ENCODE measurements at regions not wholly inside any gene's neighbourhood (a gene's known extent, or its start where the extent isn't known, plus 50 kb on each side); places are given as distances from the start of the nearest gene placed in this dataset.

DNA sequence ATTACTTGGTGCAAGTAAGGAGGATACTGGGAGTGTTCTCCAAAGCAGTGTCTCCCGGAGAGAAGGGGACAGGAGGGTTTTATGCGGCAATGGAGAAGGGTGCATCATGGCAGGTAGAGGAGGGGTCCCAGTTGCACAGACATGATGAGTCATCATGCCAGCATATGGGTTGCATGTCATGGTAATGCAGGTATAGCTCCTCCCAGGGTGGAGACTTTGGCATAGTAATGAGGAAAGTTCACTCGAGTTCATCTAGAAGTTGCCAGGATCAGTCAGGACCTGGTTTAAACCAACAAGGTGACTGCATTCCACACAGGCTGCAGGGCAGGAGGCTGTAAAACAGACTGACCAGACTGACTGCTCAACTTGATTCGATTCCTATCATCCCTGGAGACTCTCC lies 355.7 kb upstream of the DUSP10 start:
- no peak for DNase-seq

GRCh38 chr1:222096883-222097282 lies 355.0 kb upstream of the DUSP10 start:
- no peak for DNase-seq

- no peak for DNase-seq
These were observed 354.5 kb upstream of the DUSP10 start for GRCh38 chr1:222096476-222096772.

- DNase-seq, result peak; percentile 41
These were observed 354.0 kb upstream of the DUSP10 start for GRCh38 chr1:222095606-222096475.

DNA sequence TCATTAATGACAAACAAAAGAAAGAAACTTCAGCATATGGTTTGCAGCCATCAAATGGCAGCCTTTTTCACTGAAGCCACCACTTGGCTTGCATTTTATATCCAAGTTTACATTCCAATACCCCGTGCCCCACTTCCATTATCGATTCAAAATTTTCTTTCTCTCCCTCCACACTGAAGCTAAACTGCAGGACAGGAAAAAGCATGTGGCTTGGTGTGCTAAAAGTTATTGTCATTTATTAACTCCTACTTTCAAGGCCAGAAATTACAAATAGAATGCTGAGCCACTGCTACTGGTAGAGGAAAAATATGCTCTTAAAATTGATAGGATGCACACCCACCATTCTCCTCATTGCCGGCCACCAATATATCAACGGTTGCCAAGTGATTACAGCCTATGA lies 351.6 kb upstream of the DUSP10 start:
- no peak for DNase-seq

- no peak for DNase-seq
These were observed 348.2 kb upstream of the DUSP10 start for GRCh38 chr1:222090103-222090502.

DNA sequence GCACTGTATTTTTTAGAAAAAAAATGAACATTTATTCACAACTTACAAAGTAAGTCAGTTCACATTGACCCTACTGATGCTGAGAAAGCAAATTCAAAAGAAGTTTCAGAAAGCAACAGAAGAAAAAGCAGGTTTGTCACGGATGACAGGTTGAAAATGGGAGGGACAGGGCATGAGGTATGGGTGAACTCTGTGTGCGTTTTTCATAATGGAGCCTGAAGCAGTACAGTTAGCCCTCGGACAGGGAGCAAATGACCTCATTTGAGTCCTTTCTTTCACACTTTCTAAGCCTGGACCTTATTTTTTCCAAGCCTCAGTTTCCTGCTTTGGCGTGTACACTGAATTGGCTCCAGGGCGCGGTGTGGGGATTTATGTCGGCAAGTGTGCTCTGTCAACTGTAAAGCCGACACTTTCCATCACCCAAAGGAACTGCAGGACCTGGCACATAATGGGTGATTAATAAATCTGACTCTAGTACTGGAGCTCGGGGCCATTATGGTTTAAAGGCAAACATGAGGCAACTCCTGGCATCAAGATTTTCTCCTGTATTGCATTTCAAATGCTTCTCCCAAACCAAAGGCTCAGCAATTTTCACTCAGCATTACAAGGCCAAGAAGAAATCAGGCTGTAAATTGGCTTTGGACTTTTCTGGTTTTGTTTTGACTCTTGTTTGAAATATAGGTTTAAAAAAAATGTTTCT lies 345.5 kb upstream of the DUSP10 start:
- no peak for DNase-seq

DNA sequence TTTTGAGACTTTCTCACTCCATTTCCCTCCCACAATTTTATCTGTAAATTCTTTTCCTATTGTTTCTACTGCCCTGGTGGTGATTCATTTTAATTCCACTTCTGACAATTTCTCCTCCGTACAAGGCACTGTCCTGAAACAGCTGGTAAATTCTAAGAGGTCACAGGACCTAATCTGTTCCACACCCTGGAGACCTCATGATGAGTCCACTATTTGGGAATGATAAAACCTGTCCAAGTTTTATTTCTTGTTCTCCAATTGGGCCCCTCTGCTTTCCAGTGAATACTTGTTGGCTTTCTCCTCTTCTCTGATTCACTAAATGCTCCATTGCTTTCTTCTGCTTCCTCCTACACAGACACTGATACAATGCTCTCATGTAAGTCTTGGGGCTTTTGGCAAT lies 343.1 kb upstream of the DUSP10 start:
- no peak for DNase-seq

DNA sequence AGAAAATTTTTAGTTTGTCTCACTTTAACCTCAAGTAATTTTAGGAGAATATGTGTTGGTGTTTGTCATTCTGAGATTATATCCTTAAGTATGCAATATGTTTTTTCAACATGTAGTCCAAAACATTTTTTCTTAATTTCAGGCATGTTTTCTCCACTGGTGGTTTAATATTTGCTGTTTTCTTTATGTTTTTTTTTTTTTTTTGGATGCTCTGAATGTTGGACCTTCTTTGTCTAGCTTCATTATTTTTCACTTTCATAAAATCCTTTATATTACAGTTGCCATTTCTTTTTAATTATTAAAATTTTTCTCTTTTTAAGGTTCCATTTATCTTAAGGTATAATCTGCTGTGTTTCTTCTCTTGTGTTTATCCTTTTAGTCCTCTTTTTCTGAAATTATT lies 342.2 kb upstream of the DUSP10 start:
- DNase-seq, result no peak

- DNase-seq, result no peak
These were observed 340.0 kb upstream of the DUSP10 start for GRCh38 chr1:222081859-222082258.

GRCh38 chr1:222079566-222079965 lies 337.7 kb upstream of the DUSP10 start:
- no peak for DNase-seq

GRCh38 chr1:222077206-222077605 lies 335.3 kb upstream of the DUSP10 start:
- no peak for DNase-seq

DNA sequence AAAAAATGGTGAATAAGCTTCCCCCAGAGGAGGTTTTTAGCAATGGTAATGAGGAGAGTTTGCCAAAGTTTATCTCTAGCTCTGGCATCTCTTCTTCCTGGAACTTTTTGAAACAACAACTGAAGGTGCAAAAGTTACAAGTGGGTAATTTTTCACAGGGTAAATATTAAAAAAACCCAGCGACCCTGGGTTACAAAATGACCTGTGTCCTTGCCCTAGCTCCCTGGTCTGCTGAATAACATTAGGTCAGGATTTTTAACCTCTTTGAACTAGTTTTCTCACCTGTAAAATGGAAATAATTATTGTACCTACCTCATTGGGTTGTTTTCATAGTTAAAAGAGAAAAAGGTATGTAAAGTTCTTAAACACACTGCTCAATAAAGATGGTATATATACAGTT lies 332.4 kb upstream of the DUSP10 start:
- DNase-seq, result no peak

DNA sequence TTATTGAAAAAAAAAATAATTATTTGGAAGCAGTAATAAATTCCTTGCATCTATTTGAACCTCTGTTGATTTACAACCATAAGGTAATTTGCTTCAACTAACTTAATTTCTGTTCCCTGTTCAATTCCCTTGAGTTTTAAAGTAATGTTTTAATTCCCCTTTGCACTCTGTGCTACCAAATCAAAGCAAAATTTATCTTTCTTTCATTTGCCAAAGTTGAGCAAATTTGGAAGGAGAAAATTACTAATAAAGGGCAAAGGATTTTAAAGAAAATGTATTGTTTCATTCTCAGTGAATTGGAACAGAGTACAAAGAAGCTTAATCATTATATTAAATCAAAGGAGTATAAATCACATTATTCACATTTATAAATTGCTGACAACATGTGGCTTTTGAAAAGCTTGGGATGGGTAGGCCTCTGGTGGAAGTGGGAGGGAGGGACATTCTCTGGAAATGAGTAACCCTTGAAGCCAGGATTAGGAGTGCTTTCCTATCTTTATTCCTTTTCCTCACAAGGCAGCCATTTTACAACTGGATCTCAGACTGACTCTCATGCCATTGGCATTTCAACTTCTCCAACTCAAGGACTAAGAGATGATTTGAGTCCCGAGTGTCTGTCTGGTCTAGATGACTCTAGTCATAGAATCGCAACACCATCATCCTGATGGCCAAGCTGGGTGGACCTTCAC lies 331.6 kb upstream of the DUSP10 start:
- no peak for DNase-seq

DNA sequence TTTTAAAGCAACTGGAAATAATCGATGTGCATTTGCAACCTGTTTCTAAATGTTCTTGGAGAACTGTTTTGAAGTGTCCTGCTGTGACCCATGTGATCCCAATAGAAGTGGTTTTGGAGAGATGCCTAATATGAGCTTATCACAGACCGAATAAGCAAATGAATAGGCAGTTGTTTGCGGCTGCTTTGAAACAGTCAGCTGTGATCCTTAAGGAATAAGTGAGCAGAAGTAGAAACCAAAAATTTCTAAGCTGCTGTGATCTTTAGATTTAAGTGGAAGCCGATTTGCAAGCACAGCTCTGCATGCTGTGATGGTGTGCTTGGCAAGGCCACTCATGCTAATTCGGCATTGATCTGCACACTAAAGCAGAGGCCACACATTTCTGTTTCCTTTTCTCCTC lies 329.5 kb upstream of the DUSP10 start:
- DNase-seq, result no peak

- DNase-seq, result no peak
These were observed 327.0 kb upstream of the DUSP10 start for GRCh38 chr1:222068937-222069336.

DNA sequence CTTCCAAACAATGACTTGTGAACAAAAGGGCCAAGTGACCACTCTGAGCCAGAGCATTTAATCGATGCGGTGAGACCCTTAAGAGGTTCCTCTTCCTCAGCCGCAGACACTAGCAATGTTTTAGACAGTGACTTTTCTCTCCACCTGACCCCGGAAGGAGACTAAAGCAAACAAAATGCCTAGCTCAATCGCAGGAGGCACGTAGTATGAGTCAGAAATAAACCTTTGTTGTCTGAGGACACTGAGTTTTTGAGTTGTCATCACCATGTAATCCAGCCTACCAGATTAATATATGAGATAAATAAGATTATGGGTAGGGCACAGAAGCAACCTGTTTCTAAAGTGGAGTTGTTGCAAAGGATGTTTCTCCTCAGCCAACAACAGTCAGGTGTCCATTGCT lies 326.2 kb upstream of the DUSP10 start:
- no peak for DNase-seq

- DNase-seq, result no peak
These were observed 324.6 kb upstream of the DUSP10 start for GRCh38 chr1:222066539-222066938.

DNA sequence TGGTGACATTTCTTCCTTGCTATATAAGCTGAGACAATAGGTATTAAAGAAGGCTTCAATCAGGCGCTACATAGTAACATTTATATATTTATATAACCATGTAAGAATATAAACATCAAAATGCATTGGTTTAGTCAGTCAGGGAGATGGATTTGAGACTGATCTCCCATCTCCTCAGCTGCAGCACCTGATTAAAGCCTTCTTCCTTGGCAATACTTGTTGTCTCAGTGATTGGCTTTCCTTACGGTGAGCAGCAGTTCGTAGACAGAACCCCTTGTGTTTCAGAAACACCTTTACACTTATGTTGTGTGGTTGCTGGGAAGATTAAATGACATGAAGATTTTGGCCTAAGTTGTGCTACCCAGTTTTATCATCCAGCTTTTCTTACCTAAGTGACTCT lies 323.3 kb upstream of the DUSP10 start:
- no peak for DNase-seq

GRCh38 chr1:222064388-222065211 lies 322.7 kb upstream of the DUSP10 start:
- no peak for DNase-seq

DNA sequence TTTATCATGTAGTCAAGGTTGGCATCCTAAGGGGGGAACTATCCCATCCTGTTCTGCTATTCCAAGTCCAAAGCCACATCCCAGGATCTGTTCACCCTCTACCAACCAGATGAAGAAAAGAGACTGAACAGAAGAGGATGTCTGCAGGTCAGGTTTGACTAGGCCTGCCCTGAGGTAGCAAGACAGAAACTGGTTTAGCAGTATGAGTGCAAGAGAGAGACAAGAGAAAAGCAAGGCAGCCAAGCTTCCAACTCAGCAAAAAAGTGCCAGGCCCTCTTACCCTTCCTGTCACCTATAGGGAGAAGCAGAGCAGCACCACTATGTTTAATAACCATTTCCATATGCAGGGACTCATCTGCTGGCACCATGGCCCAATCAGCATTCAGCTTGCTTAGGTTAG lies 320.8 kb upstream of the DUSP10 start:
- no peak for DNase-seq

DNA sequence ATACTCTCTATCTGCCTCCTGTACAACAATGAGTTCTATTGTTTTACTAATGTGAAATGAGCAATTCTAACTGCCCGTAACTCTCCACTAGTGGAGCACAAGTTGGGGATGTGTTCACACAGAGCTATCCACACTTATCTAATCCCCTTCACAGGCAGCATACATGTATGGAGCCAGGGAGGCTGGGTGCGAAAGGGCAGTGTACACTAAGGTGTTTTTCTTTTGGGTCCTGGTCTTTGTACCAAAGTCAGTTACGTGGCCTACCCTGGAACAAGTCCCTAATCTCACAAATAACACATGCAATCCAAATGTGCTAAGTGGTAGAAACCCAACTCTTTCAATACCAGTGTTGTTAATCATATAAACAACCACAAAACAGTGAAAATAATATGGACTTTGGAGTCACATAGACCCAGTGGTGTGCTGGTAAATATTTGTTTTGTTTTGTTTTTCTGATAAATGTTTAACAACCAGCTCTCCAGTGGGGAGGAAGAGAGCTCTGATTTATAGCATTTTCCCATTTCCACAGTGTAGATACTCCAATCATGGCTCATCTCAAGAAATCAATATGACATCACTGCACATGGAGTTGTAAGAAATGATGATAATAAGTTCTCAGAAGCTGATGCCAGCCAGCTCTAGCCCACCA lies 319.9 kb upstream of the DUSP10 start:
- DNase-seq, result no peak

Data from CD4-positive, alpha-beta T cell treated with Interferon gamma for 1 hour (primary cell).